ENCODE measurements at regions not wholly inside any gene's neighbourhood (a gene's known extent, or its start where the extent isn't known, plus 50 kb on each side); places are given as distances from the start of the nearest gene placed in this dataset.

GRCh38 chr16:79449900-79450299 is 150.6 kb downstream of the MAF start:
- TF ChIP-seq, protein P1, sequence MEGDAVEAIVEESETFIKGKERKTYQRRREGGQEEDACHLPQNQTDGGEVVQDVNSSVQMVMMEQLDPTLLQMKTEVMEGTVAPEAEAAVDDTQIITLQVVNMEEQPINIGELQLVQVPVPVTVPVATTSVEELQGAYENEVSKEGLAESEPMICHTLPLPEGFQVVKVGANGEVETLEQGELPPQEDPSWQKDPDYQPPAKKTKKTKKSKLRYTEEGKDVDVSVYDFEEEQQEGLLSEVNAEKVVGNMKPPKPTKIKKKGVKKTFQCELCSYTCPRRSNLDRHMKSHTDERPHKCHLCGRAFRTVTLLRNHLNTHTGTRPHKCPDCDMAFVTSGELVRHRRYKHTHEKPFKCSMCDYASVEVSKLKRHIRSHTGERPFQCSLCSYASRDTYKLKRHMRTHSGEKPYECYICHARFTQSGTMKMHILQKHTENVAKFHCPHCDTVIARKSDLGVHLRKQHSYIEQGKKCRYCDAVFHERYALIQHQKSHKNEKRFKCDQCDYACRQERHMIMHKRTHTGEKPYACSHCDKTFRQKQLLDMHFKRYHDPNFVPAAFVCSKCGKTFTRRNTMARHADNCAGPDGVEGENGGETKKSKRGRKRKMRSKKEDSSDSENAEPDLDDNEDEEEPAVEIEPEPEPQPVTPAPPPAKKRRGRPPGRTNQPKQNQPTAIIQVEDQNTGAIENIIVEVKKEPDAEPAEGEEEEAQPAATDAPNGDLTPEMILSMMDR (IDR thresholded peaks at IDR 0.05) = no peak
- TF ChIP-seq POLR2A (IDR thresholded peaks at IDR 0.05) = no peak

Data from esophagus squamous epithelium (tissue), 4 donors.